GM12878 (cell line): ENCODE measurements at regions not wholly inside any gene's neighbourhood (a gene's known extent, or its start where the extent isn't known, plus 50 kb on each side); places are given as distances from the start of the nearest gene placed in this dataset.

Experiments used
- ATAC-seq: fragments of 200-7000 bp; cut with Tn5 transposase; 3 replicates; pipeline ENCODE4 v1.9.1; 2020; ENCODE audit warnings: mild to moderate bottlenecking, moderate library complexity
- BruUV-seq: library from RNA; stranded (reverse); fragments of 400-500 nt; replicated peaks from 2 replicates; lab custom pipeline; 2021; lab: Mats Ljungman, UMichigan
- CTCF ChIA-PET: fragments of 300-600 bp; sonication (Branson Sonifier 250); formaldehyde crosslinking; extraction: SDS; loops from one replicate; lab custom pipeline; 2021; ENCODE audit warnings: inconsistent platforms; lab: Yijun Ruan, JAX
- POLR2A ChIA-PET: fragments of 350-600 bp; formaldehyde crosslinking; extraction: SDS; loops from one replicate; lab custom pipeline; 2021; ENCODE audit warnings: inconsistent platforms; lab: Charles Lee
- RAD21 ChIA-PET: fragments of 300-600 bp; sonication (Branson Sonifier 250); formaldehyde crosslinking; loops from one replicate; lab custom pipeline; 2023; ENCODE audit warnings: antibody characterized with exemption; ENCODE audit not compliant: unreplicated experiment; lab: Charles Lee
- SMC1A ChIA-PET: fragments of 300-600 bp; sonication (Branson Sonifier 250); formaldehyde crosslinking; loops from one replicate; lab custom pipeline; 2023; ENCODE audit not compliant: unreplicated experiment, uncharacterized antibody; lab: Charles Lee
- DNase-seq: peaks from one replicate; pipeline ENCODE4 v3.0.0-alpha.2; 2011; ENCODE audit warnings: low read depth, low spot score
- FAIRE-seq: peaks from 3 replicates; lab custom pipeline; 2011; peaks lifted over from hg19 to GRCh38; lab: Jason Lieb, UNC
- H2AFZ ChIP-seq: 2 replicates; pipeline ENCODE4 v1.6.0; 2011; ENCODE audit warnings: low read depth, low read length, control low read depth; ENCODE audit not compliant: control insufficient read depth
- H3K27ac ChIP-seq: 2 replicates; pipeline ENCODE4 v1.5.1; 2011; ENCODE audit warnings: control low read depth; ENCODE audit not compliant: control insufficient read depth, insufficient read depth
- H3K27me3 ChIP-seq, 2 experiments: replicated peaks in 1 of 2; 2 replicates each; pipeline versions ENCODE4 v1.6.0 to v1.6.1; 2011; ENCODE audit warnings: low read length in 1 of 2; ENCODE audit not compliant: control insufficient read depth in 2 of 2, insufficient read depth in 2 of 2
- H3K36me3 ChIP-seq, 2 experiments: 2 replicates each; pipeline ENCODE4 v1.5.1; 2011; ENCODE audit warnings: low read length in 1 of 2; ENCODE audit not compliant: control insufficient read depth in 2 of 2, insufficient read depth in 2 of 2
- H3K4me1 ChIP-seq: 2 replicates; pipeline ENCODE4 v1.6.1; 2011; ENCODE audit warnings: mild to moderate bottlenecking, low read length, moderate library complexity, mixed read lengths; ENCODE audit not compliant: control insufficient read depth, insufficient read depth
- H3K4me2 ChIP-seq: 2 replicates; pipeline ENCODE4 v1.6.0; 2011; ENCODE audit warnings: control low read depth; ENCODE audit not compliant: control insufficient read depth, insufficient read depth
- H3K4me3 ChIP-seq: fragments of 200-600 bp; sonication (generic); 2 replicates; pipeline ENCODE4 v1.5.1; 2016
- H3K79me2 ChIP-seq: 2 replicates; pipeline ENCODE4 v1.6.0; 2011; ENCODE audit warnings: low read length; ENCODE audit not compliant: control insufficient read depth, insufficient read depth
- H3K9ac ChIP-seq: 2 replicates; pipeline ENCODE4 v1.8.0; 2011; ENCODE audit warnings: low read length, control low read depth, mixed read lengths; ENCODE audit not compliant: control insufficient read depth, insufficient read depth
- H3K9me3 ChIP-seq: replicated peaks from 3 replicates; pipeline ENCODE4 v1.5.1; 2011; ENCODE audit warnings: mild to moderate bottlenecking, low read length; ENCODE audit not compliant: control insufficient read depth, insufficient read depth
- H4K20me1 ChIP-seq: 2 replicates; pipeline ENCODE4 v1.6.0; 2011; ENCODE audit not compliant: control insufficient read depth, insufficient read depth
- BRCA1 ChIP-seq: IDR thresholded peaks from 2 replicates; pipeline ENCODE4 v1.6.1; 2011; ENCODE audit warnings: low read depth, low read length, improper control_type of control experiment
- CHD2 ChIP-seq: IDR thresholded peaks from 2 replicates; pipeline ENCODE4 v1.6.1; 2011; ENCODE audit warnings: low read depth, low read length, improper control_type of control experiment, borderline replicate concordance
- CREB1 ChIP-seq: IDR thresholded peaks from 2 replicates; pipeline ENCODE4 v1.6.1; 2012; ENCODE audit warnings: low read depth, mild to moderate bottlenecking, inconsistent platforms
- ETV6 ChIP-seq, 2 experiments: fragments of 450-650 bp in 1 of 2; IDR thresholded peaks in 1 of 2; conservative IDR thresholded peaks in 1 of 2; 2 replicates each; pipeline ENCODE4 v1.6.1; 2014; ENCODE audit warnings: antibody characterized with exemption in 1 of 2, borderline replicate concordance in 1 of 2, low read depth in 1 of 2, mild to moderate bottlenecking in 1 of 2, moderate library complexity in 1 of 2
- MEF2A ChIP-seq: IDR thresholded peaks from 2 replicates; pipeline ENCODE4 v1.6.1; 2011; ENCODE audit warnings: low read depth, mild to moderate bottlenecking, low read length, moderate library complexity; ENCODE audit not compliant: insufficient read depth
- MTA2 ChIP-seq: fragments of 450-650 bp; IDR thresholded peaks from 2 replicates; pipeline ENCODE4 v1.6.1; 2016; ENCODE audit warnings: low read depth, mild to moderate bottlenecking, moderate library complexity
- SIX5 ChIP-seq: IDR thresholded peaks from 2 replicates; pipeline ENCODE4 v1.6.1; 2011; ENCODE audit warnings: mild to moderate bottlenecking, low read depth, low read length, moderate library complexity; ENCODE audit not compliant: severe bottlenecking
- TCF12 ChIP-seq: IDR thresholded peaks from 2 replicates; pipeline ENCODE4 v1.6.1; 2011; ENCODE audit warnings: low read depth, mild to moderate bottlenecking, low read length
- WRNIP1 ChIP-seq: IDR thresholded peaks from 2 replicates; pipeline ENCODE4 v1.6.1; 2011; ENCODE audit warnings: low read depth, low read length, improper control_type of control experiment, borderline replicate concordance
- WGBS: methylation state at CpG from one replicate; pipeline ENCODE4 v1.1.6; 2016; ENCODE audit warnings: low lambda C conversion rate; ENCODE audit not compliant: insufficient replicate concordance, insufficient coverage; ENCODE audit errors: missing lambda C conversion rate; 5-methylcytosine and 5-hydroxymethylcytosine counted together
- in situ Hi-C: fragments of 300-500 bp; cut with MboI; formaldehyde crosslinking; loops from 9 replicates; pipeline ENCODE4 v1.14.3; 2018; ENCODE audit warnings: mixed read lengths
- intact Hi-C: fragments of 100-400 bp; cut with micrococcal nuclease; formaldehyde crosslinking; loops from one replicate; pipeline ENCODE4 v1.14.2; 2022; ENCODE audit not compliant: unreplicated experiment
- TF ChIP-seq, protein P1 (sequence below): IDR thresholded peaks from 2 replicates; pipeline ENCODE4 v1.6.1; 2011; ENCODE audit warnings: borderline replicate concordance, low read depth, mild to moderate bottlenecking, moderate library complexity, low read length; ENCODE audit not compliant: insufficient read depth, poor library complexity, severe bottlenecking
- TF ChIP-seq, protein P2 (sequence below): fragments of 450-650 bp; IDR thresholded peaks from 2 replicates; pipeline ENCODE4 v1.6.1; 2016; ENCODE audit warnings: mild to moderate bottlenecking

DNA sequence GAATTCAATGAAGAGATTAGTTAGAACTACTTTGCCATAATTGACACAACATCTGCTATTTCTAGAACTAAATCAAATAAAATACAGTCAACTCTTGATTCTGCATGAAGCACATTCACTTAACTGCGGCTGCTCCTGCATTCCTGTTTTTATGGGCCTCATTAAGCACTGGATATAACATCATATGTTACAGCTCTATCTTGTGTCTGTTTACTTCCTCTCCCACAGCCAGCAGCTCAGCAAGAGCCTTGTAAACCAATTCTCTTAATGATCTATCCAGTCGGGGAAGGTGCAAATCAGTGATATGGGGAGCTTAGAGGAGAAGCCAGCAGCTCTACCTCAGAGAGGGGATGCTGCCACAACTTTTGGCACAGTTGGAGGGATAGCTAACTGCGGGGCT lies 329.2 kb downstream of the ARRDC4 start:
- WGBS = 30% methylated on average over 3 of the region's 3 CpGs
- no TSS peak for BruUV-seq
- TF ChIP-seq, protein P1, sequence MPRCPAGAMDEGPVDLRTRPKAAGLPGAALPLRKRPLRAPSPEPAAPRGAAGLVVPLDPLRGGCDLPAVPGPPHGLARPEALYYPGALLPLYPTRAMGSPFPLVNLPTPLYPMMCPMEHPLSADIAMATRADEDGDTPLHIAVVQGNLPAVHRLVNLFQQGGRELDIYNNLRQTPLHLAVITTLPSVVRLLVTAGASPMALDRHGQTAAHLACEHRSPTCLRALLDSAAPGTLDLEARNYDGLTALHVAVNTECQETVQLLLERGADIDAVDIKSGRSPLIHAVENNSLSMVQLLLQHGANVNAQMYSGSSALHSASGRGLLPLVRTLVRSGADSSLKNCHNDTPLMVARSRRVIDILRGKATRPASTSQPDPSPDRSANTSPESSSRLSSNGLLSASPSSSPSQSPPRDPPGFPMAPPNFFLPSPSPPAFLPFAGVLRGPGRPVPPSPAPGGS = no peak
- no peak for TF ChIP-seq TCF12
- TF ChIP-seq SIX5 = no peak
- no peak for TF ChIP-seq ETV6 (conservative IDR thresholded peaks at IDR 0.05 in 1 of 2, IDR thresholded peaks at IDR 0.05 in 1 of 2; ENCODE audit: borderline replicate concordance in 1 of 2, low read depth in 1 of 2)
- TF ChIP-seq CHD2 = no peak
- TF ChIP-seq, protein P2, sequence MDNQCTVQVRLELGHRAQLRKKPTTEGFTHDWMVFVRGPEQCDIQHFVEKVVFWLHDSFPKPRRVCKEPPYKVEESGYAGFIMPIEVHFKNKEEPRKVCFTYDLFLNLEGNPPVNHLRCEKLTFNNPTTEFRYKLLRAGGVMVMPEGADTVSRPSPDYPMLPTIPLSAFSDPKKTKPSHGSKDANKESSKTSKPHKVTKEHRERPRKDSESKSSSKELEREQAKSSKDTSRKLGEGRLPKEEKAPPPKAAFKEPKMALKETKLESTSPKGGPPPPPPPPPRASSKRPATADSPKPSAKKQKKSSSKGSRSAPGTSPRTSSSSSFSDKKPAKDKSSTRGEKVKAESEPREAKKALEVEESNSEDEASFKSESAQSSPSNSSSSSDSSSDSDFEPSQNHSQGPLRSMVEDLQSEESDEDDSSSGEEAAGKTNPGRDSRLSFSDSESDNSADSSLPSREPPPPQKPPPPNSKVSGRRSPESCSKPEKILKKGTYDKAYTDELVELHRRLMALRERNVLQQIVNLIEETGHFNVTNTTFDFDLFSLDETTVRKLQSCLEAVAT = no peak
- no peak for TF ChIP-seq WRNIP1
- no peak for TF ChIP-seq MEF2A
- TF ChIP-seq CREB1 = no peak
- TF ChIP-seq BRCA1 = no peak
- no peak for TF ChIP-seq MTA2
- Histone ChIP-seq H3K4me1 (no peaks in the 10 kb centered on the region), H3K4me2 (no peak overlapping the region), H3K79me2 (no peaks in the 10 kb centered on the region), H3K27me3 (no peaks in the 10 kb centered on the region), H3K4me3 (no peak overlapping the region), H3K9ac (no peak overlapping the region), H3K9me3 (no peaks in the 10 kb centered on the region; the same call in 2 of the 3 replicates), H2AFZ (no peak overlapping the region), H3K27ac (no peak overlapping the region), H3K36me3 (no peaks in the 10 kb centered on the region), H4K20me1 (no peaks in the 10 kb centered on the region)
- ChIA-PET POLR2A (no interaction called here), CTCF (interaction anchor here (1.7 kb wide), 1 partner anchor 22 kb away, joined by 3 read pairs; no protein-coding TSS in a partner anchor), RAD21 (no interaction called here), SMC1A (no interaction called here)
- no peak for DNase-seq
- in situ Hi-C loops (no loop called here), intact Hi-C loops (loop anchor here (5.0 kb wide), 1 partner anchor 133 kb away; no protein-coding TSS in a partner anchor)
- no peak for FAIRE-seq
- no peak for ATAC-seq
